ENCODE measurements at regions not wholly inside any gene's neighbourhood (a gene's known extent, or its start where the extent isn't known, plus 50 kb on each side); places are given as distances from the start of the nearest gene placed in this dataset.

- TF ChIP-seq CTCF (IDR thresholded peaks at IDR 0.05), result no peak
- no peak for TF ChIP-seq SIN3A (IDR thresholded peaks at IDR 0.05; ENCODE audit: borderline replicate concordance, low read depth, low read length)
- TF ChIP-seq ZBTB33 (IDR thresholded peaks at IDR 0.05; ENCODE audit: borderline replicate concordance, low read depth), result no peak
- TF ChIP-seq SMC3 (IDR thresholded peaks at IDR 0.05; ENCODE audit: low read depth, low read length), result no peak
Observed at GRCh38 chr6:133644892-133645619, 243.9 kb upstream of the TCF21 start.
